Neural progenitor cell (in vitro differentiated cells): ENCODE measurements at regions not wholly inside any gene's neighbourhood (a gene's known extent, or its start where the extent isn't known, plus 50 kb on each side); places are given as distances from the start of the nearest gene placed in this dataset.
"Not testable (repeated sequence)": the region's sequence is repeated elsewhere in the genome, so short reads cannot be mapped to it uniquely, and the experiment has no call there.

ENCODE experiments used
- DNase-seq: peaks from one replicate; pipeline ENCODE4 v3.0.0-alpha.2; 2016; ENCODE audit warnings: low spot score
- H2AFZ ChIP-seq: fragments of 200-600 bp; sonication (generic); replicated peaks from 2 replicates; pipeline ENCODE4 v1.6.1; 2016; ENCODE audit warnings: antibody characterized with exemption
- H3F3A ChIP-seq: fragments of 200-600 bp; sonication (generic); 2 replicates; pipeline ENCODE4 v1.6.1; 2016; ENCODE audit warnings: antibody characterized with exemption, low read depth
- H3K27ac ChIP-seq: fragments of 200-600 bp; sonication (generic); 2 replicates; pipeline ENCODE4 v1.5.1; 2016; ENCODE audit warnings: mild to moderate bottlenecking
- H3K27me3 ChIP-seq: fragments of 200-600 bp; sonication (generic); 2 replicates; pipeline ENCODE4 v1.6.1; 2016; ENCODE audit warnings: mild to moderate bottlenecking, moderate library complexity
- H3K36me3 ChIP-seq: fragments of 200-600 bp; sonication (generic); 2 replicates; pipeline ENCODE4 v1.5.1; 2016
- H3K4me1 ChIP-seq: fragments of 200-600 bp; sonication (generic); 2 replicates; pipeline ENCODE4 v1.6.1; 2016; ENCODE audit warnings: mixed run types
- H3K4me2 ChIP-seq: fragments of 200-600 bp; sonication (generic); 2 replicates; pipeline ENCODE4 v1.6.1; 2016
- H3K4me3 ChIP-seq: fragments of 200-600 bp; sonication (generic); 2 replicates; pipeline ENCODE4 v1.5.1; 2016
- H3K79me2 ChIP-seq: fragments of 200-600 bp; sonication (generic); 2 replicates; pipeline ENCODE4 v1.6.1; 2016; ENCODE audit warnings: low read depth
- H3K9ac ChIP-seq: fragments of 200-600 bp; sonication (generic); 2 replicates; pipeline ENCODE4 v1.6.1; 2016
- H3K9me3 ChIP-seq: fragments of 200-600 bp; sonication (generic); 2 replicates; pipeline ENCODE4 v1.5.1; 2016; ENCODE audit warnings: low read depth
- H4K20me1 ChIP-seq: fragments of 200-600 bp; sonication (generic); 2 replicates; pipeline ENCODE4 v1.6.1; 2016; ENCODE audit warnings: low read depth
- H3K27ac Mint-ChIP-seq: 3 replicates; pipeline ENCODE4 v1.8.0; 2021; ENCODE audit warnings: mixed read lengths
- H3K27me3 Mint-ChIP-seq: 2 replicates; pipeline ENCODE4 v1.8.0; 2022; ENCODE audit warnings: low read depth, mild to moderate bottlenecking, inconsistent platforms, moderate library complexity, mixed read lengths; ENCODE audit not compliant: insufficient read depth
- H3K36me3 Mint-ChIP-seq: 3 replicates; pipeline ENCODE4 v1.8.0; 2021; ENCODE audit warnings: mixed read lengths
- H3K4me1 Mint-ChIP-seq: 3 replicates; pipeline ENCODE4 v1.8.0; 2021; ENCODE audit warnings: mixed read lengths
- H3K4me3 Mint-ChIP-seq: 3 replicates; pipeline ENCODE4 v1.8.0; 2021; ENCODE audit warnings: mild to moderate bottlenecking, moderate library complexity, mixed read lengths
- H3K9me3 Mint-ChIP-seq: 3 replicates; pipeline ENCODE4 v1.8.0; 2020; ENCODE audit warnings: mixed read lengths
- EZH2 ChIP-seq: fragments of 200-600 bp; sonication (generic); IDR thresholded peaks from 2 replicates; pipeline ENCODE4 v1.6.1; 2017; ENCODE audit warnings: antibody characterized with exemption, mild to moderate bottlenecking, moderate library complexity
- EZH2phosphoT487 ChIP-seq: fragments of 200-600 bp; sonication (generic); IDR thresholded peaks from 2 replicates; pipeline ENCODE4 v1.6.1; 2017; ENCODE audit warnings: antibody characterized with exemption
- TF ChIP-seq, protein P1 (sequence below): fragments of 200-600 bp; sonication (generic); IDR thresholded peaks from 2 replicates; pipeline ENCODE4 v1.5.1; 2017; ENCODE audit warnings: antibody characterized with exemption, mild to moderate bottlenecking

DNA sequence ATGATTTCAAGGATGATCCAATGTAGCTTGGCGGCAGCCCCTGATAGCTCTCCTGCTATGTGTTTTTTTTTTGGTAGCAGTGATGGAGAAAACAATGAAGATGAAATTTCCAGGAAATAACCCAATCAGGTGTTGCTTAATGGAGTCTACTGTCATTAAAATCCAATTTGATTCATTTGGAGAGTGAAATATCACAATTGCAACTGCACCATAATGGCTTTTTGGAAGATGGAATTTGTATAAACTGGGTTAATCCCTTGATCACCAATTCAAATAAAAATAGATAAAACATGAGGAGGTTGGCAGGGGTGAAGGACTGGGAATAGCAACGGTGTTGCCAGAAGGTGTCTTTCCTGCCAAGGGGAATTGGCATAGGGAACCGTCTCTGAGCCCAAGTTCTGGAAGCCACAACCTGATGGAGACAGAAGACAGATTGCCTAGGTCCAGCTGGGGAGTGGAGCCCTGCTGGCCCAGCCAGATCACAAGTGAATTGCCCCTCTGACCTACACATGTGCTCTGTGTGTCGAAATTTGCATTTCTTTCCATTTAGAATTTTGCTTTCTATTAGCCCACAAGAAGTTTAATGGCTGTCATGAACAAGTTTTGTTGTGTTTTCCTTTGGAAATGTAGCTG is 170.3 kb upstream of the SPRED2 start:
- Mint-ChIP-seq H3K4me1 (peaks cover 17% of the 10 kb centered on the region), H3K4me3 (no peak overlapping the region), H3K9me3 (peaks cover 10% of the 10 kb centered on the region), H3K27me3 (peaks cover 3% of the 10 kb centered on the region), H3K27ac (no peak overlapping the region), H3K36me3 (no peaks in the 10 kb centered on the region)
- Histone ChIP-seq H4K20me1 (no peaks in the 10 kb centered on the region), H3K4me1 (peaks cover 6% of the 10 kb centered on the region), H3K4me3 (no peak overlapping the region), H3K27me3 (no peaks in the 10 kb centered on the region), H3K9ac (no peak overlapping the region), H3K9me3 (no peaks in the 10 kb centered on the region), H3F3A (peaks cover 9% of the 10 kb centered on the region), H3K79me2 (no peaks in the 10 kb centered on the region), H3K4me2 (no peak overlapping the region), H2AFZ (no peak overlapping the region), H3K36me3 (no peaks in the 10 kb centered on the region), H3K27ac (no peak overlapping the region)
- no peak for DNase-seq
- TF ChIP-seq EZH2, result no peak
- TF ChIP-seq EZH2phosphoT487, result no peak
- TF ChIP-seq, protein P1, sequence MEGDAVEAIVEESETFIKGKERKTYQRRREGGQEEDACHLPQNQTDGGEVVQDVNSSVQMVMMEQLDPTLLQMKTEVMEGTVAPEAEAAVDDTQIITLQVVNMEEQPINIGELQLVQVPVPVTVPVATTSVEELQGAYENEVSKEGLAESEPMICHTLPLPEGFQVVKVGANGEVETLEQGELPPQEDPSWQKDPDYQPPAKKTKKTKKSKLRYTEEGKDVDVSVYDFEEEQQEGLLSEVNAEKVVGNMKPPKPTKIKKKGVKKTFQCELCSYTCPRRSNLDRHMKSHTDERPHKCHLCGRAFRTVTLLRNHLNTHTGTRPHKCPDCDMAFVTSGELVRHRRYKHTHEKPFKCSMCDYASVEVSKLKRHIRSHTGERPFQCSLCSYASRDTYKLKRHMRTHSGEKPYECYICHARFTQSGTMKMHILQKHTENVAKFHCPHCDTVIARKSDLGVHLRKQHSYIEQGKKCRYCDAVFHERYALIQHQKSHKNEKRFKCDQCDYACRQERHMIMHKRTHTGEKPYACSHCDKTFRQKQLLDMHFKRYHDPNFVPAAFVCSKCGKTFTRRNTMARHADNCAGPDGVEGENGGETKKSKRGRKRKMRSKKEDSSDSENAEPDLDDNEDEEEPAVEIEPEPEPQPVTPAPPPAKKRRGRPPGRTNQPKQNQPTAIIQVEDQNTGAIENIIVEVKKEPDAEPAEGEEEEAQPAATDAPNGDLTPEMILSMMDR, result no peak

DNA sequence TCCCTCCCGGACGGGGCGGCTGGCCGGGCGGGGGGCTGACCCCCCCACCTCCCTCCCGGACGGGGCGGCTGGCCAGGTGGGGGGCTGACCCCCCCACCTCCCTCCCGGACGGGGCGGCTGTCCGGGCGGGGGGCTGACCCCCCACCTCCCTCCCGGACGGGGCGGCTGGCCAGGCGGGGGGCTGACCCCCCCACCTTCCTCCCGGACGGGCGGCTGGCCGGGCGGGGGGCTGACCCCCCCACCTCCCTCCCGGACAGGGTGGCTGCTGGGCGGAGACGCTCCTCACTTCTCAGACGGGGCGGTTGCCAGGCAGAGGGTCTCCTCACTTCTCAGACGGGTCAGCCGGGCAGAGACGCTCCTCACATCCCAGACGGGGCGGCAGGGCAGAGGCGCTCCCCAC is 168.5 kb upstream of the SPRED2 start:
- not testable (repeated sequence) for H3K4me2 ChIP-seq, H3K79me2 ChIP-seq, H3K36me3 ChIP-seq, H3K27me3 Mint-ChIP-seq, H4K20me1 ChIP-seq, H3K27me3 ChIP-seq, H3K4me1 Mint-ChIP-seq, H2AFZ ChIP-seq, H3K27ac ChIP-seq, H3K27ac Mint-ChIP-seq, H3F3A ChIP-seq, H3K9me3 Mint-ChIP-seq, H3K9me3 ChIP-seq, DNase-seq, H3K9ac ChIP-seq, H3K4me3 Mint-ChIP-seq, H3K4me1 ChIP-seq, H3K4me3 ChIP-seq, H3K36me3 Mint-ChIP-seq

DNA sequence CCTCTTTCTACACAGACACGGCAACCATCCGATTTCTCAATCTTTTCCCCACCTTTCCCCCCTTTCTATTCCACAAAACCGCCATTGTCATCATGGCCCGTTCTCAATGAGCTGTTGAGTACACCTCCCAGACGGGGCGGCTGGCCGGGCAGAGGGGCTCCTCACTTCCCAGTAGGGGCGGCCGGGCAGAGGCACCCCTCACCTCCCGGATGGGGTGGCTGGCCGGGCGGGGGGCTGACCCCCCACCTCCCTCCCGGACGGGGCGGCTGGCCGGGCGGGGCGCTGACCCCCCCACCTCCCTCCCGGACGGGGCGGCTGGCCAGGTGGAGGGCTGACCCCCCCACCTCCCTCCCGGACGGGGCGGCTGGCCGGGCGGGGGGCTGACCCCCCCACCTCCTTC is 168.0 kb upstream of the SPRED2 start:
- not testable (repeated sequence) for H3K9ac ChIP-seq, H3K27me3 Mint-ChIP-seq, H3K4me1 ChIP-seq, H3K4me3 Mint-ChIP-seq, H3K36me3 Mint-ChIP-seq, H3K27ac ChIP-seq, H3K4me2 ChIP-seq, H3K9me3 Mint-ChIP-seq, H3K4me3 ChIP-seq, DNase-seq, H3K27ac Mint-ChIP-seq, H3K4me1 Mint-ChIP-seq, H4K20me1 ChIP-seq, H3K36me3 ChIP-seq, H3K27me3 ChIP-seq, H2AFZ ChIP-seq, H3K9me3 ChIP-seq, H3K79me2 ChIP-seq, H3F3A ChIP-seq

DNA sequence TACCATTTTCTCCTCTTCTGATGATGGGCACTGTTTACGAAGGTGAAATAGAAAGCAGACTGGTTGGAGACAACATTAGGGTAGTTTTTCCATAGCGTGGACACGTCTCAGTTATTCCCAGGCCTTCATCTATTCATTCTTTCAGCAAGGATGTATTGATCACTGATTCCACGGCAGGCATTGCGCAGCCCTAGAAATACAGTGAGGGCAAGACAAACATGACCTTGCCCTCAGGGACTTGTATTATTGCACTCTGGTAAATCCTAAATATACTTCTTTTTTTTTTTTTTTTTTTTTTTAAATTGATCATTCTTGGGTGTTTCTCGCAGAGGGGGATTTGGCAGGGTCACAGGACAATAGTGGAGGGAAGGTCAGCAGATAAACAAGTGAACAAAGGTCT is 167.3 kb upstream of the SPRED2 start:
- H3K27me3 ChIP-seq, result no peaks in the 10 kb centered on the region
- Mint-ChIP-seq H3K4me3 (no peak overlapping the region), H3K27ac (peak overlapping the region; percentile 9), H3K36me3 (no peaks in the 10 kb centered on the region), H3K4me1 (peaks cover 10% of the 10 kb centered on the region), H3K27me3 (peaks cover 3% of the 10 kb centered on the region), H3K9me3 (peaks cover 10% of the 10 kb centered on the region)
- no peaks in the 10 kb centered on the region for H3K36me3 ChIP-seq
- H3K4me1 ChIP-seq, result no peaks in the 10 kb centered on the region
- no peak overlapping the region for H2AFZ ChIP-seq
- H3K27ac ChIP-seq, result no peak overlapping the region
- no peak overlapping the region for H3K4me3 ChIP-seq
- H3K9me3 ChIP-seq, result no peaks in the 10 kb centered on the region
- H3K79me2 ChIP-seq, result no peaks in the 10 kb centered on the region
- no peak overlapping the region for H3K4me2 ChIP-seq
- no peaks in the 10 kb centered on the region for H4K20me1 ChIP-seq
- peaks cover 3% of the 10 kb centered on the region for H3F3A ChIP-seq
- no peak overlapping the region for H3K9ac ChIP-seq
- no peak for TF ChIP-seq EZH2
- TF ChIP-seq, protein P1, result no peak
- TF ChIP-seq EZH2phosphoT487, result no peak
- DNase-seq, result no peak
